ENCODE measurements at regions not wholly inside any gene's neighbourhood (a gene's known extent, or its start where the extent isn't known, plus 50 kb on each side); places are given as distances from the start of the nearest gene placed in this dataset.

GRCh38 chr11:32162906-32163305, 72.0 kb downstream of the RCN1 start:
- no peak overlapping the region for H2BK120ac ChIP-seq (ENCODE audit: low read depth, low read length)
- no peaks in the 10 kb centered on the region for H3K79me1 ChIP-seq (ENCODE audit: low read depth in 1 of 2, low read length in 2 of 2)
- no peak overlapping the region for H3K14ac ChIP-seq (replicated peaks; ENCODE audit: low read depth, low read length)
- no TSS peak for BruUV-seq (replicated peaks)
- dilution Hi-C loops (cut with HindIII; ENCODE audit: low sequenced_read_pairs, unreplicated experiment) = loop anchor here (25.0 kb wide), 1 partner anchor 101 kb away; no protein-coding TSS in a partner anchor
- H2AFZ ChIP-seq (replicated peaks; ENCODE audit: low read length, poor library complexity) = no peak overlapping the region
- H3K36me3 ChIP-seq (ENCODE audit: control insufficient read depth, insufficient read depth, low read length) = no peaks in the 10 kb centered on the region
- no peak overlapping the region for H4K8ac ChIP-seq (ENCODE audit: low read depth in 2 of 2, low read length in 2 of 2)
- in situ Hi-C loops (cut with MboI; ENCODE audit: low sequenced_read_pairs) = loop anchor here (25.0 kb wide), 1 partner anchor 926 kb away; no protein-coding TSS in a partner anchor
- H2AK5ac ChIP-seq (ENCODE audit: low read depth, low read length) = no peak overlapping the region
- intact Hi-C loops (cut with micrococcal nuclease) = no loop called here
- H3K4me1 ChIP-seq (ENCODE audit: control insufficient read depth, insufficient read depth, low read length) = no peaks in the 10 kb centered on the region
- no peak overlapping the region for H3K9ac ChIP-seq (ENCODE audit: low read depth, low read length)
- no peak overlapping the region for H3K23ac ChIP-seq (ENCODE audit: low read depth, low read length)
- TF ChIP-seq POLR2A (IDR thresholded peaks at IDR 0.05; ENCODE audit: low read depth, low read length) (no peak), NFE2L2 (IDR thresholded peaks at IDR 0.05; ENCODE audit: low read depth, low read length) (no peak), MAFK (IDR thresholded peaks at IDR 0.05; ENCODE audit: low read depth, low read length) (no peak), CTCF (conservative IDR thresholded peaks at IDR 0.05; ENCODE audit: low read depth, low read length) (no peak), CEBPB (IDR thresholded peaks at IDR 0.05; ENCODE audit: low read depth, low read length) (no peak)
- ATAC-seq (ENCODE audit: low read depth) = no peak
- CTCF ChIA-PET = interaction anchor here (1.1 kb wide), 1 partner anchor 91 kb away, joined by 3 read pairs; no protein-coding TSS in a partner anchor
- H2AK9ac ChIP-seq (replicated peaks; ENCODE audit: low read depth, low read length, poor library complexity) = no peak overlapping the region
- H2BK5ac ChIP-seq (ENCODE audit: low read depth, low read length, poor library complexity, severe bottlenecking) = no peak overlapping the region
- H4K5ac ChIP-seq (ENCODE audit: low read depth, low read length) = no peak overlapping the region
- H3K9me1 ChIP-seq (ENCODE audit: insufficient read depth, low read length) = no peaks in the 10 kb centered on the region
- H3K18ac ChIP-seq (ENCODE audit: low read depth, low read length) = no peak overlapping the region
- H3K9me3 ChIP-seq (ENCODE audit: control insufficient read depth, insufficient read depth, low read length) = no peaks in the 10 kb centered on the region
- 40% methylated on average over 1 of the region's 5 CpGs; no CpG with 5 or more reads in 1 of the 2 experiments for WGBS, 2 experiments (ENCODE audit: extremely low coverage in 2 of 2, insufficient read length in 1 of 2)
- H4K91ac ChIP-seq (ENCODE audit: insufficient read depth, low read depth, low read length) = no peak overlapping the region
- DNase-seq = no peak
- no peak overlapping the region for H2BK20ac ChIP-seq (ENCODE audit: low read depth, low read length)
- no peak overlapping the region for H3K4me2 ChIP-seq (ENCODE audit: low read depth, low read length)
- no peak overlapping the region for H3K27ac ChIP-seq (ENCODE audit: insufficient read depth, low read length)
- POLR2A ChIA-PET (ENCODE audit: unreplicated experiment) = no interaction called here
- no peak overlapping the region for H3K4me3 ChIP-seq (ENCODE audit: insufficient read depth, low read depth, low read length)
- H3K56ac ChIP-seq (ENCODE audit: extremely low read depth, insufficient read depth, low read length) = no peak overlapping the region
- H4K20me1 ChIP-seq (ENCODE audit: insufficient read depth, low read length) = no peaks in the 10 kb centered on the region
- H3K4ac ChIP-seq (ENCODE audit: low read depth, low read length) = no peak overlapping the region
- H2BK15ac ChIP-seq (ENCODE audit: low read depth, low read length) = no peak overlapping the region
- peaks cover 42% of the 10 kb centered on the region for H3K27me3 ChIP-seq (ENCODE audit: control insufficient read depth, insufficient read depth, low read length)

Data from IMR-90 (cell line).